NOMO-1 (cell line): ENCODE measurements at regions not wholly inside any gene's neighbourhood (a gene's known extent, or its start where the extent isn't known, plus 50 kb on each side); places are given as distances from the start of the nearest gene placed in this dataset.
"Not testable (repeated sequence)": the region's sequence is repeated elsewhere in the genome, so short reads cannot be mapped to it uniquely, and the experiment has no call there.

Experiments used
- DNase-seq, 2 experiments: peaks; one replicate each; lab custom pipeline; 2025; ENCODE audit not compliant: unreplicated experiment in 2 of 2; lab: John Stamatoyannopoulos, UW

DNA sequence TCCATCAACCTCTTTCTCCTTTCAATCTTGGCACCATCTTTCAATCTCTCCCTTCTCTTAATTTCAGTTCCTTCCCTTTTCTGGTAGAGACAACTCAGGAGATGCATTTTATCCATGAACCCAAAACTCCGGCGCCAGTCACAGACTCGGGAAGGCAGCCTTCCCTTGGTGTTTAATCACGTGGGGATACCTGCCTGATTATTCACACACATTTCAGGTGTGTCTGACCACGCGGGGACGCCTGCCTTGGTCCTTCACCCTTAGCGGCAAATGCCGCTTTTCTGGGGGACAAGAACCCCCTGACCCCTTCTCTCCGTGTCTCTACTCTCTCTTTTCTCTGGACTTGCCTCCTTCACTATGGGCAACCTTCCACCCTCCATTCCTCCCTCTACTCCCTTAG lies 257.6 kb upstream of the GULP1 start:
- not testable (repeated sequence) for DNase-seq

DNA sequence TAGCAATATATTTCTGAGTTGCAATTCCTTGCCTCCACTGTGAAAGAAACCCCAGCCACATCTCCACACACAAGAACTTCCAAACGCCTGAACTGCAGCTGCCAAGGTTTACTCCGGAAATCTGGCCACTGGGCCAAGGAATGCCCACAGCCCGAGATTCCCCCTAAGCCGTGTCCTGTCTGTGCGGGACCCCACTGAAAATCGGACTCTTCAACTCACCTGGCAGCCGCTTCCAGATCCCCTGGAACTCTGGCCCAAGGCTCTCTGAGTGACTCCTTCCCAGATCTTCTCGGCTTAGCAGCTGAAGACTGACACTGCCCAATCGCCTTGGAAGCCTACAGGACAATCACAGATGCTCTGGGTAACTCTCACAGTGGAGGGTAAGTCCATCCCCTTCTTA lies 256.3 kb upstream of the GULP1 start:
- not testable (repeated sequence) for DNase-seq

DNA sequence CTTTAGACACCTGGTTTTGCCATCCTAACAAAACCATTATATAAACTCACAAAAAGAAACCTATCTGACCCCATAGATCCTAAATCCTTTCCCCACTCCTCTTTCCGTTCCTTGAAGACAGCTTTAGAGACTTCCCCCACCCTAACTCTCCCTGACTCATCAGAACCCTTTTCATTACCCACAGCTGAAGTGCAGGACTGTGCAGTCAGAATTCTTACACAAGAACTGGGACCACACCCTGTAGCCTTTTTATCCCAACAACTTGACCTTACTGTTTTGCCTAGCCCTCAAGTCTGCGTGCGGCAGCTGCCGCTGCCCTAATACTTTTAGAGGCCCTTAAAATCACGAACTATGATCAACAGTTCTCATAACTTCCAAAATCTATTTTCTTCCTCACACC lies 254.9 kb upstream of the GULP1 start:
- DNase-seq, result not testable (repeated sequence)

DNA sequence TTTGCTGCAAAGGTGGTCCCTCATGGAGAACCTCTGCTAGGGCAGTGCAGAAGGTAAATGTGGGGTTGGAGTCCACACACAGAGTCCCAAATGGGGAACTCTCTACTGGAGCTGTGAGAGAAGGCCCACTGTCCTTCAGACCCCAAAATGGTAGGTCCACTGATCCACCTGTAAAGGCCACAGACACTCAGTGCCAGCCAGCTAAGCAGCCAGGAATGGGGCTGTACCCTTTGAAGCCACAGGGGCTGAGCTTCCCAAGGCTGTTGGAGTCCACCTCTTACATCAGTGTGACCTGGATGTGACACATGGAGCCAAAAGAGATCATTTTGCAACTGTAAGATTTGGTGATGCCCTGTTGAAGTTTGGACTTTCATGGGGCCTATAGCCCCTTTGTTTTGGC lies 252.4 kb upstream of the GULP1 start:
- no peak for DNase-seq

GRCh38 chr2:188042412-188042811 lies 249.3 kb upstream of the GULP1 start:
- DNase-seq, result no peak

DNA sequence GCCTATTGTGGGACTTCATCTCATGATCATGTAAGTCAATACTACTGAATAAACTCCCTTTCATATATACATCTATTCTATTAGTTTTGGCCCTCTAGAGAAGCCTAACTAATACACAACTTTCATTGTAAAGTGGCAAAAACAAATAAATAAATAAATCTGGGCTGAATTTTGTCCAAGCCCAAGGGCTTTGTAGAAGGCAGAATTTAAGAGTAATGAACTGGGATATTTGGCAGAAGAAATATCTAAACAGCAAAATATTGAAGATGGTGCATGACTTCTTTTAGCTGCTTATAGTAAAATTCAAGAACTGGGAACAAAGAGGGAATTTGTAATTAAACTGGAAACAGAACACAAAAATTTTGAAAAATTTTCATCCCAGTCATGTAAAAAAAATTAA lies 246.7 kb upstream of the GULP1 start:
- DNase-seq, result no peak

- no peak for DNase-seq
These were observed 245.2 kb upstream of the GULP1 start for GRCh38 chr2:188046437-188046836.

GRCh38 chr2:188047735-188048134 lies 243.9 kb upstream of the GULP1 start:
- no peak for DNase-seq

- no peak for DNase-seq
These were observed 240.9 kb upstream of the GULP1 start for GRCh38 chr2:188050726-188051125.

DNA sequence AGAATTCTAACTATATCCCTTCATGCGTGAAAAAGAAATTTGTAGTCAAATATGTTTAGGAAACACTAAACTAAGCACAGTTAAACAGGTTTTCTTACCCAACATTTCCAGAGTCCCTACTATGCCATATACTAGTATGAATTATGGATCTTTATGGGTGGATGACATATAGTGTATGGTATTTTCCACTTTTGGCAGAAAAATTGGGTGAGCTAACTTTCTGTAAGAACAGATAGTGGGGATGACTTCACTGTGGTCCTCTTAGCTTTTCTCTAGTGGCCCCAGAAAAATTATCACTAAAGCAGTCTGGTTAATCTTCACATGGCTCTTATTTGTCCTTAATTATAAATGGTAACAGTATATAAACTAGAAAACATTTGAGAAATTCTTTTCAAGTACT lies 240.0 kb upstream of the GULP1 start:
- no peak for DNase-seq

GRCh38 chr2:188065386-188065785 lies 226.3 kb upstream of the GULP1 start:
- no peak for DNase-seq

DNA sequence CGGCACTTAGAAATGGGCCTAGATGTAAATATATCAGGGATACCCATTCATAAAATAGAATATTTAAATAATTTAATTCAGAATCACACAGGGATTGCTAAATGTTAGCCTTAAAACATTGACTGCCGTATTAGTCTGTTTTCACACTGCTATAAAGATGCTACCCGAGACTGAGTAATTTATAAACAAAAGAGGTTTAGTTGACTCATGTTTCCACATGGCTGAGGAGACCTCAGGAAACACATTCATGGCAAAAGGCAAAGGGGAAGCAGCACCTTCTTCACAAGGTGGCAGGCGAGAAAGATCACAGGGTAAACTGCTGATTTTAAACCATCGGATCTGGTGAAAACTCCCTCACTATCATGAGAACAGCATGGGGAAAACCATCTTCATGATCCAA lies 223.6 kb upstream of the GULP1 start:
- no peak for DNase-seq

DNA sequence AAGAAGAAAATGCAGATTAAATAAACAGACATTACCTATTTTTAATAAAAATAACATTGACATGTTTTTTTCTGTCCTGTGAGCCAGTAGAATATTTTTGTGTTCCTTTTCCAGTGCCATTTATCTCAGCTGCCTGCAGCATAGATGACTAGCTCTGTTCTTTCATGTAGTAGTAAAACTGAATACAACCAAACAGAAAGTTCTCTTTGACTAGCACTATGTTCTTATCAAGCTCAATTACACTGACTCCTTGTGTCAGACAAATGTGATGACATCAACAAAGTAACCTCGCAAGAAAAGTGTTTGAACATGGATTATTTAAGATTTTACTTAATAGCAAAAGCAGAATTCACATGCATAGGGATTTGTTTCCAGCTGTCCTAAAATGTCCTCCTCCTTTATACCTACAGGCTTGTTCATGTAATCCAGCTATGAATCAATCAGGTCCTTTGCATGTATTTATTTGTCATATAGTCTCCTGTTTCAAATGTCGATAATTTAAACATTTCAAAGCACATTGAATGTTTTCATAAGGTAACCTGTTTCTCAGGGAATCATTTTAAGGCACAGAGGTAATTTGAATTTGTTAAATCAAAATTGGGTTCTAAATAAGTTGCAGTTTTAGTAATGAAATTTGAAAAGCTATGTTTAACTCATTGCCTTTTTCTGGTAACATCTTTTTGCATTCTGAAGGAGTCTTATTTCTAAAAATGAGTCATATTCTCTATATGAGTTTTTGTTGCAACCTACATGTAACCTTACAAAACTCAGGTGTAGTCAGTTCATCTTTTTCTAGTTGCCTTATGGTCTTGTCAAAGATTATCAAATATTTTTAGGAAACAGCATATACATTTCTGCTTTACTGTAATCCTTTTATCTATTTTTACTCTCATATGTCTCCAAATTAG lies 215.3 kb upstream of the GULP1 start:
- DNase-seq, result no peak

- DNase-seq, result no peak
These were observed 213.9 kb upstream of the GULP1 start for GRCh38 chr2:188077757-188078156.

DNA sequence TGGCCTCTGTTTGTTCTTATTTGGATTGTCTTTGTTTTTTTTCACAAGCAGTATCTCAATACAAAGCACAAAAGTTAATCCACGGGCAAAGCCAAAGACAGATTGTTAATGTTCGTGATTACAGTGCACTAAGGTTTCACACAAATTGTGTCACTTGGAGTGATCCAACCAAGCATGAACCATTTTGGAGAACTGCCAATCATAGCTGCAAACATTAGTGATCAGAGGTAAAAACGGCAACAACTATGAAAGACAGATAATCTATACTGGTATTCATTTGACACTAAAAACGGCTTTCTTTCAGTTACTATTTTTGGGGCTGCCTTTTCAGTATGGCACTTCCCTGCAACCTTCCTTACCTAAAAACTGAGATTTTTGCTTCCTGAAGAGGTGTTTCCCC lies 213.1 kb upstream of the GULP1 start:
- no peak for DNase-seq

DNA sequence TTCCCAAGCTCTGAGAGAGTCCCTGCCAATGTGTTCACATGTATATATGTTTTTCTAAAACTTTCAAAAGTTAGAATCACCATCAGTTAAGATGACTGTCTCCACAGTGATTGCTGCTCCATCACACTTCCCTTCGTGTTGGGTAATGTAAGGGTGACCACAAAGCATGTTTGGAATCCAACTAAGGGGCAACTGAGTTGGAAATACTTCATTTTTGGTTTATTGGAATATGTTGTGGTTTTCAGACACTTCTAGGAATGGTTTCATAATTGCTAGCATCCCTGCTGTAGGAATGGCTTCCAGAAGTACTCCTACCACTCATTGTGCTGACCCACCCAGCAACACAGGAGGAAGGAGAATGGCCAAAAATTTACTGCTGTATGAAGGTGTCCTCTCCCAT lies 212.5 kb upstream of the GULP1 start:
- no peak for DNase-seq

DNA sequence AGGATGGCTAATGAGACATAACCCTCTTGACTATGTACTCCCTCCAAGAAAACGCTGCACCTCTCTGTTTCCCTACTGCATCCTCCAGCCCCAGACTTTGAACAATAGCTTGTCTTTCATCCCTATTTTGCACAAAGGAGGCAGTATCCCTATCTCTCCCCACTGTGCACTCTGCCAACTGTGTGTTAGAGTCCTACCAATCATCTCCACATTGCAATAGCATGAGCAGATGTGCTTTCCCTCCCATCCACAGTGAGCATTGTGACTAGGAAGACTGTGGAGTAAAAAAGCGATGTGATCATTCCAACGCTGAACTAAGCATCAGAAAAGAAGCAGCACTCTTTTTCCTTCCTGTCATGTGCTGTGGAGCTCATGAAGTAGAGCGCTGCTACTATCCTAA lies 206.3 kb upstream of the GULP1 start:
- DNase-seq, result no peak

DNA sequence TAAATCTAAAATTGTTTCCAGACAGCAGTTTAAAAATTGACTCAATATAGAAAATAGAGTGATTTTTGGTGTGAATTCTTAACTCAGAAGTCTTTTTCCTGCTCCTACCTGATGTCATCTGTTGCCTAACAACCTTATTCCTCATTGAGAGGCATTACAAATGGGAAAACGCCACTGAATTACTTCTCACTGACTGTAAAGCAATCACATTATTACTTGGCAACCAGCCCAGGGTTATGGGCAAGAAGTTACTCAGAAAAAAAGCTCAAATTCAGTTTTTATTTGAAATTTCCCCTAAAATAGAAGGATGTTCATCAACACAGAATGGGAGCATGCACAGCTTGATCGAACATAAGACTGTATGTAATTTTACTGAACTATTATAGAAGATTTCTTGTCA lies 201.8 kb upstream of the GULP1 start:
- DNase-seq, result no peak

DNA sequence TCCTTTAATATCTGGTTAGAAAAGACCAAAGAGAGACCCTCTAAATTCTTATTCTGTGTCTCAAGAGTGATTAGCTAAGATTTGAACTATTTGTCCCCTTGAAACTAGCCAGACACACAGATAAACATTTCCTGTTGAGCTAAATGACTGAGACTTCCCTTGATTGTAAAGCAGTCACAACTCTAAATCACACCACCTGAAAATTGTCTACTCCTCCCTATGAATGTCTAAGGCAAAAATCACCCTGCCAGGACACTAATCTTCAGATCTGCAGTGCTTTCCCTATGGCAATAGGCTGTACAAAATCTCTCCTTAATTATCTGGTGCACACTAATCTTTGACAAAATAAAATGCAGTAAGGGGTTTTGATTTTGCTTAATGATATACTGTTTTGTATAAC lies 200.5 kb upstream of the GULP1 start:
- no peak for DNase-seq

- no peak for DNase-seq
These were observed 198.9 kb upstream of the GULP1 start for GRCh38 chr2:188092734-188093133.

DNA sequence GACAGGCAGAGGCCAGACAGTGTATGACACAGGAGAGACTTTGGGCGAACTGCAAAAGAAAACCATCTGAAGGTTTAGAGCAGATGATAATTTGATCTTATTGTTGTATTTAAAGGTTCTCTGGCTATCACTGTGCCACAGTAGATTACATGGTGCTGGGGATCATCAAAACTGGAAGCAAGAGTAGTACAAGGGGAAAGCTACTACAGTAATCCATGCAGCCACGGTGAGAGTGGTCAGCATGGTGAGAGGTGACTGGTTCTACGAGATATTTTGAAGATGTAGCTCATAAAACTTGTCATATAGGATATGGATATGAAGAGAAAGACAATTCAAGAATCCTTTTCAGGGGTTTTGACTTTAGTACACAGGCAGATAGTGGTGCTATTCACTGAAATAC lies 194.8 kb upstream of the GULP1 start:
- no peak for DNase-seq

DNA sequence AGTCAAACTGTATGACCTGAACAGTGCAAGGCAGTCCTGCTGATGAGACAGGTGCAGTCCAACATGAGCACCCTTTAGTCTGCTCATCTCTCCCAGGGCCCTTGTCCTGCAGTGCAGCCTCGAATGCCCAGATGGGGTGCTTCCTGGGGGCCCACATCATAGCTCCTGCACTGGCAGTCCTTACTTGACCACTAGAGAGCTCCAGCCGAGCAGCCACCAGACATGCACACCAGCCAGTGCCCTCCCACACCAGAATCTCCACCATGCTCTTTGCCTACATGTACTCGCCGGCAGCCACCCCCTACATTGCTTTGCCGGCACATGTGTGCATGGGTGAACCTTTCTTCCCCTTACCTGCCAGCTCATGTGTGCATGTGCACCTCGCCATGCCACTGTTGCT lies 188.8 kb upstream of the GULP1 start:
- DNase-seq, result no peak

- DNase-seq, result no peak
These were observed 177.7 kb upstream of the GULP1 start for GRCh38 chr2:188114014-188114413.
